Esophagus mucosa (tissue), 1 donor: ENCODE measurements at regions not wholly inside any gene's neighbourhood (a gene's known extent, or its start where the extent isn't known, plus 50 kb on each side); places are given as distances from the start of the nearest gene placed in this dataset.

ENCODE experiments used
- ATAC-seq: fragments of 200-7000 bp; cut with Tn5 transposase; one replicate; pipeline ENCODE4 v1.9.1; 2020
- donor health status: DM: yes; HTN: yes; CAD: no.

GRCh38 chrX:49773993-49774392 lies 55.1 kb upstream of the PAGE4 start:
- no peak for ATAC-seq

GRCh38 chrX:49767236-49767635 lies 61.9 kb upstream of the PAGE4 start:
- no peak for ATAC-seq

- ATAC-seq = no peak
These were observed 66.5 kb upstream of the PAGE1 start for GRCh38 chrX:49762175-49762720.

- no peak for ATAC-seq
These were observed 65.7 kb upstream of the PAGE1 start for GRCh38 chrX:49761481-49761880.

GRCh38 chrX:49760290-49760890 lies 64.6 kb upstream of the PAGE1 start:
- no peak for ATAC-seq

GRCh38 chrX:49756692-49757091 lies 60.9 kb upstream of the PAGE1 start:
- no peak for ATAC-seq

- peak; percentile 60 for ATAC-seq
These were observed 58.6 kb upstream of the PAGE1 start for GRCh38 chrX:49754233-49754857.

- no peak for ATAC-seq
These were observed 57.9 kb upstream of the PAGE1 start for GRCh38 chrX:49753691-49754090.

- ATAC-seq = no peak
These were observed 52.6 kb upstream of the PAGE1 start for GRCh38 chrX:49748211-49748956.

GRCh38 chrX:49746306-49746705 lies 50.5 kb upstream of the PAGE1 start:
- no peak for ATAC-seq
